Neural progenitor cell (in vitro differentiated cells): ENCODE measurements at regions not wholly inside any gene's neighbourhood (a gene's known extent, or its start where the extent isn't known, plus 50 kb on each side); places are given as distances from the start of the nearest gene placed in this dataset.

ENCODE experiments used
- DNase-seq: peaks from one replicate; pipeline ENCODE4 v3.0.0-alpha.2; 2016; ENCODE audit warnings: low spot score
- H2AFZ ChIP-seq: fragments of 200-600 bp; sonication (generic); replicated peaks from 2 replicates; pipeline ENCODE4 v1.6.1; 2016; ENCODE audit warnings: antibody characterized with exemption
- H3F3A ChIP-seq: fragments of 200-600 bp; sonication (generic); 2 replicates; pipeline ENCODE4 v1.6.1; 2016; ENCODE audit warnings: antibody characterized with exemption, low read depth
- H3K27ac ChIP-seq: fragments of 200-600 bp; sonication (generic); 2 replicates; pipeline ENCODE4 v1.5.1; 2016; ENCODE audit warnings: mild to moderate bottlenecking
- H3K27me3 ChIP-seq: fragments of 200-600 bp; sonication (generic); 2 replicates; pipeline ENCODE4 v1.6.1; 2016; ENCODE audit warnings: mild to moderate bottlenecking, moderate library complexity
- H3K36me3 ChIP-seq: fragments of 200-600 bp; sonication (generic); 2 replicates; pipeline ENCODE4 v1.5.1; 2016
- H3K4me1 ChIP-seq: fragments of 200-600 bp; sonication (generic); 2 replicates; pipeline ENCODE4 v1.6.1; 2016; ENCODE audit warnings: mixed run types
- H3K4me2 ChIP-seq: fragments of 200-600 bp; sonication (generic); 2 replicates; pipeline ENCODE4 v1.6.1; 2016
- H3K4me3 ChIP-seq: fragments of 200-600 bp; sonication (generic); 2 replicates; pipeline ENCODE4 v1.5.1; 2016
- H3K79me2 ChIP-seq: fragments of 200-600 bp; sonication (generic); 2 replicates; pipeline ENCODE4 v1.6.1; 2016; ENCODE audit warnings: low read depth
- H3K9ac ChIP-seq: fragments of 200-600 bp; sonication (generic); 2 replicates; pipeline ENCODE4 v1.6.1; 2016
- H3K9me3 ChIP-seq: fragments of 200-600 bp; sonication (generic); 2 replicates; pipeline ENCODE4 v1.5.1; 2016; ENCODE audit warnings: low read depth
- H4K20me1 ChIP-seq: fragments of 200-600 bp; sonication (generic); 2 replicates; pipeline ENCODE4 v1.6.1; 2016; ENCODE audit warnings: low read depth
- H3K27ac Mint-ChIP-seq: 3 replicates; pipeline ENCODE4 v1.8.0; 2021; ENCODE audit warnings: mixed read lengths
- H3K27me3 Mint-ChIP-seq: 2 replicates; pipeline ENCODE4 v1.8.0; 2022; ENCODE audit warnings: low read depth, mild to moderate bottlenecking, inconsistent platforms, moderate library complexity, mixed read lengths; ENCODE audit not compliant: insufficient read depth
- H3K36me3 Mint-ChIP-seq: 3 replicates; pipeline ENCODE4 v1.8.0; 2021; ENCODE audit warnings: mixed read lengths
- H3K4me1 Mint-ChIP-seq: 3 replicates; pipeline ENCODE4 v1.8.0; 2021; ENCODE audit warnings: mixed read lengths
- H3K4me3 Mint-ChIP-seq: 3 replicates; pipeline ENCODE4 v1.8.0; 2021; ENCODE audit warnings: mild to moderate bottlenecking, moderate library complexity, mixed read lengths
- H3K9me3 Mint-ChIP-seq: 3 replicates; pipeline ENCODE4 v1.8.0; 2020; ENCODE audit warnings: mixed read lengths
- CTCF ChIP-seq: fragments of 200-600 bp; sonication (generic); IDR thresholded peaks from 2 replicates; pipeline ENCODE4 v1.5.1; 2017; ENCODE audit warnings: antibody characterized with exemption, mild to moderate bottlenecking
- EZH2 ChIP-seq: fragments of 200-600 bp; sonication (generic); IDR thresholded peaks from 2 replicates; pipeline ENCODE4 v1.6.1; 2017; ENCODE audit warnings: antibody characterized with exemption, mild to moderate bottlenecking, moderate library complexity
- EZH2phosphoT487 ChIP-seq: fragments of 200-600 bp; sonication (generic); IDR thresholded peaks from 2 replicates; pipeline ENCODE4 v1.6.1; 2017; ENCODE audit warnings: antibody characterized with exemption

GRCh38 chr10:4742217-4742616, 83.8 kb upstream of the AKR1E2 start:
- H3F3A ChIP-seq, result no peaks in the 10 kb centered on the region
- H3K27ac ChIP-seq, result no peak overlapping the region
- no peak overlapping the region for H3K4me3 Mint-ChIP-seq
- H3K27me3 ChIP-seq, result no peaks in the 10 kb centered on the region
- DNase-seq, result no peak
- H3K4me3 ChIP-seq, result no peak overlapping the region
- TF ChIP-seq CTCF, result no peak
- no peak for TF ChIP-seq EZH2
- no peak for TF ChIP-seq EZH2phosphoT487
- no peaks in the 10 kb centered on the region for H3K36me3 Mint-ChIP-seq
- H3K27me3 Mint-ChIP-seq, result peaks cover 4% of the 10 kb centered on the region
- H4K20me1 ChIP-seq, result no peaks in the 10 kb centered on the region
- no peaks in the 10 kb centered on the region for H3K36me3 ChIP-seq
- no peak overlapping the region for H3K9ac ChIP-seq
- no peaks in the 10 kb centered on the region for H3K79me2 ChIP-seq
- no peak overlapping the region for H2AFZ ChIP-seq
- no peak overlapping the region for H3K27ac Mint-ChIP-seq
- H3K4me1 ChIP-seq, result no peaks in the 10 kb centered on the region
- no peaks in the 10 kb centered on the region for H3K9me3 Mint-ChIP-seq
- H3K4me2 ChIP-seq, result no peak overlapping the region
- H3K4me1 Mint-ChIP-seq, result no peaks in the 10 kb centered on the region
- no peaks in the 10 kb centered on the region for H3K9me3 ChIP-seq

GRCh38 chr10:4740471-4740870, 85.5 kb upstream of the AKR1E2 start:
- no peaks in the 10 kb centered on the region for H3K79me2 ChIP-seq
- Mint-ChIP-seq H3K27me3 (peaks cover 7% of the 10 kb centered on the region), H3K9me3 (no peaks in the 10 kb centered on the region), H3K36me3 (no peaks in the 10 kb centered on the region), H3K4me3 (no peak overlapping the region), H3K27ac (no peak overlapping the region), H3K4me1 (no peaks in the 10 kb centered on the region)
- no peak overlapping the region for H3K9ac ChIP-seq
- no peaks in the 10 kb centered on the region for H4K20me1 ChIP-seq
- no peak overlapping the region for H3K4me3 ChIP-seq
- no peaks in the 10 kb centered on the region for H3K9me3 ChIP-seq
- no peak for DNase-seq
- H3K36me3 ChIP-seq, result no peaks in the 10 kb centered on the region
- H2AFZ ChIP-seq, result no peak overlapping the region
- no peak overlapping the region for H3K4me2 ChIP-seq
- TF ChIP-seq EZH2, result no peak
- TF ChIP-seq EZH2phosphoT487, result no peak
- TF ChIP-seq CTCF, result no peak
- no peaks in the 10 kb centered on the region for H3K4me1 ChIP-seq
- no peaks in the 10 kb centered on the region for H3K27me3 ChIP-seq
- no peak overlapping the region for H3K27ac ChIP-seq
- no peaks in the 10 kb centered on the region for H3F3A ChIP-seq

- Histone ChIP-seq H3K9me3 (no peaks in the 10 kb centered on the region), H3K27ac (no peak overlapping the region), H4K20me1 (no peaks in the 10 kb centered on the region), H3K79me2 (no peaks in the 10 kb centered on the region), H3K4me2 (no peak overlapping the region), H3K9ac (no peak overlapping the region), H2AFZ (no peak overlapping the region), H3K27me3 (no peaks in the 10 kb centered on the region), H3F3A (no peaks in the 10 kb centered on the region), H3K4me1 (no peaks in the 10 kb centered on the region), H3K4me3 (no peak overlapping the region), H3K36me3 (no peaks in the 10 kb centered on the region)
- Mint-ChIP-seq H3K9me3 (no peaks in the 10 kb centered on the region), H3K4me3 (no peak overlapping the region), H3K36me3 (no peaks in the 10 kb centered on the region), H3K27ac (no peak overlapping the region), H3K4me1 (no peaks in the 10 kb centered on the region), H3K27me3 (peaks cover 7% of the 10 kb centered on the region)
- DNase-seq, result no peak
- TF ChIP-seq EZH2 (no peak), EZH2phosphoT487 (no peak), CTCF (no peak)
Measured at GRCh38 chr10:4736608-4737007, 89.4 kb upstream of the AKR1E2 start.

- Mint-ChIP-seq H3K27ac (no peak overlapping the region), H3K36me3 (no peaks in the 10 kb centered on the region), H3K4me3 (no peak overlapping the region), H3K9me3 (no peaks in the 10 kb centered on the region), H3K4me1 (no peaks in the 10 kb centered on the region), H3K27me3 (peaks cover 7% of the 10 kb centered on the region)
- no peaks in the 10 kb centered on the region for H3K79me2 ChIP-seq
- H3K4me2 ChIP-seq, result no peak overlapping the region
- no peak overlapping the region for H3K4me3 ChIP-seq
- H3K9me3 ChIP-seq, result no peaks in the 10 kb centered on the region
- H3K27ac ChIP-seq, result no peak overlapping the region
- H3K4me1 ChIP-seq, result no peaks in the 10 kb centered on the region
- TF ChIP-seq CTCF, result no peak
- H2AFZ ChIP-seq, result no peak overlapping the region
- H3K9ac ChIP-seq, result no peak overlapping the region
- no peaks in the 10 kb centered on the region for H4K20me1 ChIP-seq
- no peaks in the 10 kb centered on the region for H3F3A ChIP-seq
- no peak for DNase-seq
- no peaks in the 10 kb centered on the region for H3K27me3 ChIP-seq
- H3K36me3 ChIP-seq, result no peaks in the 10 kb centered on the region
Measured at GRCh38 chr10:4736183-4736582, 89.8 kb upstream of the AKR1E2 start.
